ENCODE measurements at regions not wholly inside any gene's neighbourhood (a gene's known extent, or its start where the extent isn't known, plus 50 kb on each side); places are given as distances from the start of the nearest gene placed in this dataset.
"Not testable (repeated sequence)": the region's sequence is repeated elsewhere in the genome, so short reads cannot be mapped to it uniquely, and the experiment has no call there.

DNA sequence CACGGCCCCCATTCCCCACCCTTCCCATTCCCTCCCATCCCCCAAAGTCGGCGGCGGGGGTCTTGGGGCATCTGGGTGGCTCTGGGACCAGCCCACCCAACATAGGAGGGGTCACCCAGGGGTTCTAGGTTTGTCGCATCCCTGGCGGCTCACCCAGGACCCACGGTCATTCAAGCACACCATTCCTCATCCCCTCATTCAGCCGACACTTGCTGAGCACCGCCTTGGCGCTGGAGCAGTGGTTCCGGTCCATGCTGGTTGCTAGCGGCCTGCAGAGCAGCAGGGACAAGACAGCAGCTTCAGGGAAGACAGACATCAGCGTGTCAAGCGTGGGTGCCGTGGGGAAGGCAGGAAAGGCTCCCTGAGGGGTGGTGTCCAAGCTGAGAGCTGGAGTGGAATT lies 50.5 kb upstream of the OTOS start:
- DNase-seq (ENCODE audit: low read depth): no peak

- no peak for DNase-seq (ENCODE audit: low read depth)
These were observed 52.2 kb upstream of the OTOS start for GRCh38 chr2:240192661-240193060.

DNA sequence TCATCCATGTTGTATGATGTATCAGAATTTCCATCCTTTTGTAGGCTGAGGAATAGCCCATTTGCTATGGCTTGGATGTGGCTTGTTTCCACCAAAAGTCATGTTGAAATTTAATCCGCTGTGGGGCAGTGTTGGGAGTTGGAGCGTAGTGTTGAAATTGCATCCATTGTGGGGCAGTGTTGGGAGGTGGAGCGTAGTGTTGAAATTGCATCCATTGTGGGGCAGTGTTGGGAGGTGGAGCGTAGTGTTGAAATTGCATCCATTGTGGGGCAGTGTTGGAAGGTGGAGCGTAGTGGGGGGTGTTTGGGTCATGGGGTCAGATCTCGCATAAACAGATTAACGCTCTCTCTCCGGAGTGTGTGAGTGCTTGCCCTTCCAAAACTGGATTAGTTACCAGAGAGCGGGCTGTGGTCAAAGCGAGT lies 53.9 kb upstream of the OTOS start:
- DNase-seq (ENCODE audit: low read depth): not testable (repeated sequence)

- no peak for DNase-seq (ENCODE audit: low read depth)
These were observed 54.9 kb upstream of the OTOS start for GRCh38 chr2:240195316-240195861.

DNA sequence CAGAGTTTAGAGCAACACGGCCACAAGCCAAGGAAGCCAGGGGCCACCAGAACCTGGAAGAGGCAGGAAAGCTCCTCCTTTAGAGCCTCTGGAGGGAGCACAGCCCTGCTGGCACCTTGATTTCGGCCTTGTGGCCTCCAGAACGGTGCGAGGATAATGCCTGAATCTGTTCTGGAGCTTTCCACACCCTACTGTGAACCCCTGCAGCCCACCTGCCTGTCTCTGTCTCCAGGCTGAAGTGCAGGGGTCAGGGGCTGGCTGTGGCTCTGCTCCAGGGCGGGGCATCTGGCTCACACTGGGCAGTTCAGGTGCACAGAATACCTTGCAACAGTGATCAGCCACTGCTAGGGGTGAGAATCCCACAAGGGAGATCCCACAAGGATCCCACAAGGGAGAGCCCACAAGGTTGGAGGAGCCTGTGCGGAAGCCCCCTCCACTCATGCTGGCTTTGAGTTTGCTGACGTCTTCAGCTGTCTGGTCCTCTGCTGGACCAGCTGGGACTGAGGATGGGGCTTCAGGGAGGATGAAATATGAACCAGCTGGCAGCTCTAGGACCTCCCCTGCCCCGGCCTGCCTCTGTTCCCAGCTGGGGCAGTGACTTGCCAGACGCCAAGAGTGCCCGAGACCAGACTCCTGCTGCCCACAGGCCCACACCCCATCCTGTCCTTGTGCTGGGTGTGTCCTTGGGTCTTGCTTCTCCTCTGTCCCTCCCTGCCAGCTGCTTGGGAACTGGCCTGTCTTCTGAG lies 56.4 kb upstream of the OTOS start:
- DNase-seq (ENCODE audit: low read depth): no peak

DNA sequence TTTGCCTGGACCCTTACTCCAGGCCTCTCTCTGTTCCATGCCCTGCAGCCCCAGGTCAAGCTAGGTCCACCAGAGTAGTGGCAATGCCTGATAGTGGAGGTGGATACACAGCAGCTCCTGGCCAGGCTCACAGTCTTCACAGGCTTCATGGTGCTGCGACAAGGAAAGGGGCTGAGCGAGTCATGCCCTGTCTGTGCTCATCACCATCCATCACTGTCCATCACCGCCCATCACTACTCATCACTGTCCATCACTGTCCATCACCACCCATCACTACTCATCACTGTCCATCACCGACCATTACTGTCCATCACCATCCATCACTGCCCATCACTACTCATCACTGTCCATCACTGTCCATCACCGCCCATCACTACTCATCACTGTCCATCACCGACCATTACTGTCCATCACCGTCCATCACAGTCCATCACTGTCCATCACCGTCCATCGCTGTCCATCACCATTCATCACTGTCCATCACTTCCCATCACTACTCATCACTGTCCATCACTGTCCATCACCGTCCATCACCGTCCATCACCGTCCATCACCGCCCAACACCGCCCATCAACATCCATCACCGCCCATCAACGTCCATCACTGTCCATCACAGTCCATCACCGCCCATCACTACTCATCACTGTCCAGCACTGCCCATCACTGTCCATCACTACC lies 57.1 kb upstream of the OTOS start:
- no peak for DNase-seq (ENCODE audit: low read depth)

DNA sequence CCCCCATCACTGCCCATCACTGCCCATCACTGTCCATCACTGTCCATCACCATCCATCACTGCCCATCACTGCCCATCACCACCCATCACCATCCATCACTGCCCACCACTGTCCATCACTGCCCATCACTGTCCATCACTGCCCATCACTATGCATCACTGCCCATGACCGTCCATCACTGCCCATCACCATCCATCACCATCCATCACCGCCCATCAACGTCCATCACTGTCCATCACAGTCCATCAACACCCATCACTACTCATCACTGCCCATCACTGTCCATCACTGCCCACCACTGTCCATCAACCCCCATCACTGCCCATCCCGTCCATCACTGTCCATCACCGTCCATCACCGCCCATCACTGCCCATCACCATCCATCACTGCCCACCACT lies 57.8 kb upstream of the OTOS start:
- DNase-seq (ENCODE audit: low read depth): no peak

- DNase-seq (ENCODE audit: low read depth): no peak
These were observed 58.8 kb upstream of the OTOS start for GRCh38 chr2:240199133-240199870.

DNA sequence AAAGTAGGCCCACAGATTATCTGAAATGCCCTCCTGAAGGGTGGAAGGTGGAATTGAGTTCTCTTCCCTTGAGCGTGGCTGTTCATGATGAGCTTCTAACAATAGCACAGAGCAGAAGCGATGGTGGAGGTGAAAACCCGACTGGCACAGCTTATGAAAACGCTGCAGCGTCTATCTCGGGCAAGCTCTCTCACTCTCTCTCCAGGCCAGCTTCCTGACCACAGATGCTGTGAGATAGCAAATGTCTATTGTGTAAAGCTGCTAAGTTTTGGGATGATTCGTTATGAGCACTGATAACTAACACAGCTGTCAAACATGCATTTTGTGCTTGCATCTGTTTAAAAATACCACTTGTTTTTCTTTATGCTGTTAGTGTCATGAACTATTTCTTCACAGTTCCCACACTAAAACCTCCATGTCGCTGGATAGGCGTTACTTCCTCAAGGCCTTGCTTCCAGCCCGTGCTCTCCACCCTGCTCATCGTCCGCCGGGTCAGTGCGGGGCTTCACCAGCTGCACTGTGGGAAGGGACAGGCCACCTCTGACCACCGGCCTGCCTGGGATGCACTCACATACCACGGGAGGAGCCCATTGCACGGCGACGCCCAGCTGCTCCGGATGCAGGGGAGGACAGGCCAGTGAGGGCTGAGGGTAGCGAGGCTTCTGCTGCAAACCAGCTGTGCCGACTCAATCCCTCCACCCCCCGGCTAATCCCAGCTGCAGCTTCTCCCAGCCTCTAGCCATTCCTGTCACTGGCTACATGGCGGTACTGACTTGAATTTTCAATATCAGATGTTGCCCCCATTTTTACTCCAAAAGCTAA lies 60.0 kb upstream of the OTOS start:
- DNase-seq (ENCODE audit: low read depth): no peak

DNA sequence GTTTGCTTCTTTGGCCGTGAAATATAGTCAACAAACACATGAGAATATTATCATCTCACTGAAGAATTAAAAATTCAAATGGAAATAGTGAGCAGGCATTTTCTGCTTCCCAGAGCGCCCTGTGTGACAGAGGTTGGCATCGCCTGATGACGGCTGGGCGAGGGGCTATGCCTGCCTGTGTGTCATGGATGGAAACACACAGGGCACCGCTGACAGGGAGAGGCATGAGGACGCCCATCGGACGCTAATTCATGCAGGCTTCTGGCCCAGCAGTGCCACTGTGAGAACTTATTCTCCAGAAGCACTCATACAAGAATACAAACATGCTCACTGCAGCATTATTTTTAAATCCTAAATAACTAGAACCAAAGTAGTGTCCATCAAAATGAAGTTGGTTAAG lies 61.4 kb upstream of the OTOS start:
- no peak for DNase-seq (ENCODE audit: low read depth)

DNA sequence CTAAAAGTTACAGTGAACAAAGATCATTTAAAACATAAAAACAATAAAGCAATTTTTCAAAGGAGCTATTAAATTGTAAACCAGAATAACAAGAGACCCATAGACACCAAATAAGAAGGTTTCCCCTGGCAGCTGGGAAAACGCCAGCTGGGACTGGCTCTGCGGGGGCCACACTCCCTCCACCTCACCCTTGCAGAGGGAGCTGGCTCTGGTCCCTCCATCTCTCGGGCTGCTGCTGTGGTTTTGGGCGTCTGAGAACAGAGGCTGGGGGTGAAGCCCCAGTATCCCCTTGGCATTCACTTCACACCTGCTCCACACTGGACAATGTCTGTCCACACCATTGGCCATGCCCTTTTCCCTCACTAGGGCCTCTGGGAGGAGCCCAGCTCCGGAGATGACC lies 62.1 kb upstream of the OTOS start:
- DNase-seq (ENCODE audit: low read depth): no peak

DNA sequence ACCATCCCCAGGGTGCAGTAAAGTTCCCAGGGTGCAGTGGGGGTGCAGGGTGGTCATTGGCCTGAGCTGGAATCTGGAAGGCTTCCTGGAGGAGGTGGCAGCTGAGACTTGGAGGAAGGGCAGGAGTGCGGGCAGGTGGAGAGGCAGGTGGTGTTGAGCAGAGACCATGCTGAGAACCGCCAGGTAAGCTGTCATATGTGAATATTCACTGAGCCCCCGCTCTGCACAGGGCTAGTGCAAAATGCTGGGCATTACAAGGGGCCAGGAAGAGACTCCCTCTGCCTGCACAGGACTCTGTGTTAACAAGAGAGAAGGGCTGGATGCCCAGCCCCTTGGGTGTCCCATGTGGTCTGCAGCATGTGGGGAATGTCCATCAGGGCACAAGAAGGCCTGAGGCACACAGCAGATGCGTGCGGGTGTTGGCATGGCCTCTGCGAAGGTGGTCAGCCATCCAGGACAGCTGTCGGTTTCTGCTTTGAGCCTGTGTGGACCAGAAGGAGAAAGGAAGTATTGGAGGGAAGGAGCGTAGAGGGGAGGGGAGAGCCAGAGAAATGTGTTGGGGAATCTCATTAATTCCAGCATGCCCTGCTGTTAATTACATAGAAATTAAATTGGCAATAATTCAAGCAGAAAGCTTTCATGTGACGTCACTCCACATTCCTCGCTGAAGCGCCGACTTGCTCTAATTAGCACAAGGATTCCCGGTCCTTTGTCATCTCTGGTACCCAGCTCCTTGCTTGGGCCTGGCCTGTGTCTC lies 62.8 kb upstream of the OTOS start:
- DNase-seq (ENCODE audit: low read depth): no peak

- DNase-seq (ENCODE audit: low read depth): no peak
These were observed 63.4 kb upstream of the OTOS start for GRCh38 chr2:240203788-240204270.

- no peak for DNase-seq (ENCODE audit: low read depth)
These were observed 64.2 kb upstream of the OTOS start for GRCh38 chr2:240204431-240205276.

DNA sequence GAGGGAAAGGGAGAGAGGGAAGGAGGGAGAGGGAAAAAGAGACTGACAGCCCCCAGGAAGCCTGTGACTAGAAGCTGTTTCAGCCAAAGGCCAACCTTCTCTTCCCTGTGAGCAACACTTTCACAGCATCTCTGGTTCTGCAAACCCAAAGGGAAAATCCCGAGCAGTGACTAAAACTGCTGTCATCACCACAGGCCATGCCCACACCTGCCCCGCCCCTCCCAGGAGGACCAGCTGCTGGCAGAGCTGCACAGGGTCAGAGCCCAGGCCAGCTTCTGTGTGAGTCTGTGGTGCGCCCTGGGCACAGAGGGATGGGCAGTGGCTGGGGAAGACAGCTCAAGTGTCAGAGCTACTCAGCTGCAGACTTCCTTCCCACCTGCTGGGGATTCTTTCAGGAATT lies 64.9 kb upstream of the OTOS start:
- DNase-seq (ENCODE audit: low read depth): no peak

DNA sequence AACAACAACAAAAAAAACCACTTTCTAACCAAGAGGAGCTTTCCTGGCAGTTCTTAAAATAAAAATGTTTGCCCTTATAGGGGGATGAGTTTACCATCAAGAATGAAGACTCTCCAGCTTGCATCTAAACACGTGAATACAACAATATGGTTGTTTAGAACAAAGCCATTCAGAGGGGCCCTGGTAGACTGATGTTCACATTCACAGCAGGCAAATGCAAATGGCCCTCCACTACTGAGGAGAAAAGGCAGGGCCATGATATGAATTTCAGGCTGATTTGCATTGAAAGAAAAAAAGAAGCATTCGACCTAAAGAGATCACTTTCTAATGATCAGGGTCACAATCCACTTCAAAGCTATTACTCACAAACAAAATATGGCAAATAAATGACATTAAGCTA lies 65.3 kb upstream of the OTOS start:
- DNase-seq (ENCODE audit: low read depth): no peak

GRCh38 chr2:240206630-240207029 lies 66.2 kb upstream of the OTOS start:
- no peak for DNase-seq (ENCODE audit: low read depth)

- no peak for DNase-seq (ENCODE audit: low read depth)
These were observed 67.2 kb upstream of the OTOS start for GRCh38 chr2:240207661-240208060.

DNA sequence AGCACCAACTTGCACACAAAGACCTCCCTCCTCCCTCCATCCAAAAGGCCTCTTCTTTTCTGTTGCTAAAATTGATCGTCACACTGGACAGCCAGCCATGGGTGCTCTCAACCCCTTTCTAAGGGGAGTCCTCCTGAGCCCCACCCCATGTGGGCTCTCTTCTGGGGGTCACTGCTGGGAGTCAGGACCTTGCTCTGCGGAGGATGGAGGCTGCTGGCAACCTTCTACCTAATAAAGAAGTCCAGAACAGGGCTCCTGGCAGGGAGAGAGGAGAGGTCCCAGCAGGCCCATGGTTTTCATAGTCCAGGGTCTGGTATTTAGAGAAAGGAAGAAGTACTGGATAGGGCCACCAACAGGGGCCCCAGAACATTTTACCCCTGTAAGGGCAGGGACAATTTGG lies 67.6 kb upstream of the OTOS start:
- DNase-seq (ENCODE audit: low read depth): no peak

DNA sequence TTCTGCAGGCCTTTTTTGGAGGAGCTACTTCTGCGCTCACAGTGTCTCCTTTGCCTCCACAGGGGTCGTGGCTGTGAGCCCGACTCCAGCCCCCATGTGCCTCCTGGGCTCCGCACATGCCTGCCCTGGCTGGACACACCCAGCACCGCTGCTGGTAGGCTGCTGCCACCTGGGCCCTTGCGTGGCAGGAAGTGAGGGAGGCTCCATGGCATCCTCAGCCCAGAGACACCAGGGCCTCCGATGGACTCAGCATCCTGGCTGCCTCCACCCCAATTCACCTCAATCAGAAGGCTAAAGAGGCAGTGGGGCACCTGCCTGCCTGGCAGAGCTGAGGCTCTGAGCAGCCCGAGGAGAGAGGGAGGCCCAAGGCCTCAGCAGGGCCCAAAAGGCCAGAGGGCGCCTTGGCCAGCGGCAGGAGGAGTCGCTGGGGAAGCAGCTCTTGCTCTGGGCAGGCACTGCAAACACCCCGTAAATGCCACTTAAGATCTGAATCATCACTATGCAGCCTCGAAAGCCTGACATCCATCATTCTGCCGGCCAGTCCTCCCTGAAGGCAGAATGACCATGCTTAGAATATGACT lies 68.3 kb upstream of the OTOS start:
- no peak for DNase-seq (ENCODE audit: low read depth)
